HS-27A (cell line): ENCODE measurements at regions not wholly inside any gene's neighbourhood (a gene's known extent, or its start where the extent isn't known, plus 50 kb on each side); places are given as distances from the start of the nearest gene placed in this dataset.
A peak's percentile ranks its signal among the peaks of the same experiment; 100 is the strongest.

Experiments used
- DNase-seq: peaks from one replicate; pipeline ENCODE4 v3.0.0-alpha.2; 2012; ENCODE audit warnings: low read depth, missing footprints

- no peak for DNase-seq
Observed at GRCh38 chr20:11520596-11520995, 397.1 kb upstream of the BTBD3 start.

GRCh38 chr20:11521476-11522365, 396.0 kb upstream of the BTBD3 start:
- no peak for DNase-seq

- no peak for DNase-seq
Observed at GRCh38 chr20:11522366-11522741, 395.3 kb upstream of the BTBD3 start.

- DNase-seq, result no peak
Observed at GRCh38 chr20:11529047-11529446, 388.6 kb upstream of the BTBD3 start.

- DNase-seq, result no peak
Observed at GRCh38 chr20:11537032-11537431, 380.7 kb upstream of the BTBD3 start.

- no peak for DNase-seq
Observed at GRCh38 chr20:11539450-11539849, 378.2 kb upstream of the BTBD3 start.

- DNase-seq, result no peak
Observed at GRCh38 chr20:11540558-11540957, 377.1 kb upstream of the BTBD3 start.

- no peak for DNase-seq
Observed at GRCh38 chr20:11542645-11543044, 375.0 kb upstream of the BTBD3 start.

GRCh38 chr20:11544029-11544678, 373.5 kb upstream of the BTBD3 start:
- DNase-seq, result peak; percentile 48

- DNase-seq, result no peak
Observed at GRCh38 chr20:11546939-11547338, 370.8 kb upstream of the BTBD3 start.

GRCh38 chr20:11549172-11550103, 368.3 kb upstream of the BTBD3 start:
- DNase-seq, result no peak

- no peak for DNase-seq
Observed at GRCh38 chr20:11550657-11551338, 366.9 kb upstream of the BTBD3 start.

GRCh38 chr20:11551479-11551878, 366.2 kb upstream of the BTBD3 start:
- DNase-seq, result no peak

GRCh38 chr20:11553603-11554002, 364.1 kb upstream of the BTBD3 start:
- no peak for DNase-seq

- no peak for DNase-seq
Observed at GRCh38 chr20:11555510-11555909, 362.2 kb upstream of the BTBD3 start.

- DNase-seq, result no peak
Observed at GRCh38 chr20:11556410-11556809, 361.3 kb upstream of the BTBD3 start.

GRCh38 chr20:11564491-11564890, 353.2 kb upstream of the BTBD3 start:
- no peak for DNase-seq

- no peak for DNase-seq
Observed at GRCh38 chr20:11569163-11569562, 348.5 kb upstream of the BTBD3 start.

- DNase-seq, result no peak
Observed at GRCh38 chr20:11573507-11573906, 344.2 kb upstream of the BTBD3 start.

- no peak for DNase-seq
Observed at GRCh38 chr20:11581271-11581670, 336.4 kb upstream of the BTBD3 start.

- DNase-seq, result no peak
Observed at GRCh38 chr20:11582060-11582459, 335.6 kb upstream of the BTBD3 start.
